SK-N-SH (cell line): ENCODE measurements at regions not wholly inside any gene's neighbourhood (a gene's known extent, or its start where the extent isn't known, plus 50 kb on each side); places are given as distances from the start of the nearest gene placed in this dataset.

Experiments used
- CTCF ChIA-PET: fragments of 300-600, 350-600 bp; formaldehyde crosslinking; extraction: SDS; loops from one replicate; lab custom pipeline; 2021; lab: Yijun Ruan, JAX
- POLR2A ChIA-PET: fragments of 350-600 bp; sonication (Branson Sonifier 250); formaldehyde crosslinking; extraction: SDS; loops from one replicate; lab custom pipeline; 2020; ENCODE audit warnings: antibody characterized with exemption, inconsistent platforms; lab: Yijun Ruan, JAX
- DNase-seq: peaks from one replicate; pipeline ENCODE4 v3.0.0; 2012
- H2AFZ ChIP-seq: fragments of 200-600 bp; sonication (generic); 2 replicates; pipeline ENCODE4 v1.8.1; 2016; ENCODE audit warnings: antibody characterized with exemption, mild to moderate bottlenecking, low read depth
- H3F3A ChIP-seq: fragments of 200-600 bp; sonication (generic); replicated peaks from 2 replicates; pipeline ENCODE3; 2016; ENCODE audit warnings: antibody characterized with exemption, mild to moderate bottlenecking; ENCODE audit not compliant: insufficient read depth
- H3K27ac ChIP-seq, 2 experiments: fragments of 200-500 bp in 1 of 2; fragments of 200-600 bp in 1 of 2; sonication (Bioruptor generic) in 1 of 2; sonication (generic), shearing (Covaris generic) in 1 of 2; 2 replicates each; pipeline versions ENCODE4 v1.5.1 to v1.6.1; 2014 to 2016; ENCODE audit warnings: low read depth in 2 of 2, inconsistent platforms in 1 of 2, low read length in 1 of 2, mild to moderate bottlenecking in 1 of 2, mixed read lengths in 1 of 2
- H3K27me3 ChIP-seq: fragments of 200-600 bp; sonication (generic), shearing (Covaris generic); 2 replicates; pipeline ENCODE4 v1.6.1; 2016; ENCODE audit warnings: mixed run types; ENCODE audit not compliant: insufficient read depth
- H3K36me3 ChIP-seq, 2 experiments: fragments of 200-500 bp in 1 of 2; fragments of 200-600 bp in 1 of 2; sonication (Bioruptor generic) in 1 of 2; sonication (generic) in 1 of 2; replicated peaks in 1 of 2; 2 replicates each; pipeline versions ENCODE3 to v1.5.1; 2014 to 2016; ENCODE audit warnings: low read length in 1 of 2, mild to moderate bottlenecking in 1 of 2; ENCODE audit not compliant: insufficient read depth in 2 of 2, control insufficient read depth in 1 of 2
- H3K4me1 ChIP-seq, 2 experiments: fragments of 200-500 bp in 1 of 2; fragments of 200-600 bp in 1 of 2; sonication (Bioruptor generic) in 1 of 2; sonication (generic), shearing (Covaris generic) in 1 of 2; 2 replicates each; pipeline versions ENCODE4 v1.5.1 to v1.6.1; 2014 to 2016; ENCODE audit warnings: low read depth in 1 of 2, low read length in 1 of 2, mixed run types in 1 of 2; ENCODE audit not compliant: insufficient read depth in 2 of 2, control insufficient read depth in 1 of 2
- H3K4me2 ChIP-seq: fragments of 200-600 bp; sonication (generic), shearing (Covaris generic); 2 replicates; pipeline ENCODE4 v1.6.1; 2017; ENCODE audit warnings: mixed run types
- H3K4me3 ChIP-seq, 2 experiments: fragments of 200-500 bp in 1 of 2; fragments of 200-600 bp in 1 of 2; sonication (Bioruptor generic) in 1 of 2; sonication (generic), shearing (Covaris generic) in 1 of 2; 2 replicates each; pipeline versions ENCODE4 v1.5.1 to v1.8.1; 2014 to 2016; ENCODE audit warnings: low read depth in 2 of 2, inconsistent platforms in 1 of 2, low read length in 1 of 2, mild to moderate bottlenecking in 1 of 2, mixed read lengths in 1 of 2, moderate library complexity in 1 of 2
- H3K79me2 ChIP-seq: fragments of 200-600 bp; sonication (generic); 2 replicates; pipeline ENCODE4 v1.8.1; 2017; ENCODE audit warnings: mild to moderate bottlenecking; ENCODE audit not compliant: insufficient read depth
- H3K9ac ChIP-seq: fragments of 200-600 bp; sonication (generic); 2 replicates; pipeline ENCODE4 v1.6.1; 2017; ENCODE audit warnings: mixed run types
- H3K9me2 ChIP-seq: fragments of 200-600 bp; sonication (generic); 2 replicates; pipeline ENCODE4 v1.6.1; 2017; ENCODE audit warnings: mixed run types
- H3K9me3 ChIP-seq: fragments of 200-600 bp; sonication (generic); 2 replicates; pipeline ENCODE4 v1.6.1; 2017; ENCODE audit warnings: mixed run types, mild to moderate bottlenecking, moderate library complexity
- H4K20me1 ChIP-seq: fragments of 200-600 bp; sonication (generic); 2 replicates; pipeline ENCODE4 v1.6.1; 2017; ENCODE audit warnings: mild to moderate bottlenecking, mixed run types; ENCODE audit not compliant: insufficient read depth
- CHD2 ChIP-seq: fragments of 150-350 bp; IDR thresholded peaks from 2 replicates; pipeline ENCODE4 v1.6.1; 2018; ENCODE audit warnings: low read length; ENCODE audit not compliant: partially characterized antibody
- EP300 ChIP-seq, 2 experiments: IDR thresholded peaks; 2 replicates each; pipeline versions ENCODE4 v1.4.0 to v1.6.1; 2012; ENCODE audit warnings: borderline replicate concordance in 1 of 2, low read depth in 1 of 2, low read length in 1 of 2
- FOSL2 ChIP-seq: IDR thresholded peaks from 2 replicates; pipeline ENCODE4 v1.4.0; 2012; ENCODE audit warnings: low read depth, mild to moderate bottlenecking, moderate library complexity, borderline replicate concordance
- FOXJ3 ChIP-seq: sonication (generic); formaldehyde crosslinking; IDR thresholded peaks from 2 replicates; pipeline ENCODE4 v1.5.1; 2020; ENCODE audit warnings: mild to moderate bottlenecking, missing genetic modification reagents
- GABPA ChIP-seq: IDR thresholded peaks from 2 replicates; pipeline ENCODE4 v1.4.0; 2012; ENCODE audit warnings: low read depth, mild to moderate bottlenecking
- IRF3 ChIP-seq: fragments of 150-350 bp; IDR thresholded peaks from 2 replicates; pipeline ENCODE4 v1.6.1; 2016; ENCODE audit warnings: mild to moderate bottlenecking, low read depth, low read length
- MEF2A ChIP-seq: IDR thresholded peaks from 2 replicates; pipeline ENCODE4 v1.4.0; 2012; ENCODE audit warnings: low read depth, borderline replicate concordance
- NFIC ChIP-seq: IDR thresholded peaks from 2 replicates; pipeline ENCODE4 v1.4.0; 2012; ENCODE audit warnings: borderline replicate concordance
- PBX3 ChIP-seq: IDR thresholded peaks from 2 replicates; pipeline ENCODE4; 2012
- POLR2AphosphoS5 ChIP-seq: IDR thresholded peaks from 2 replicates; pipeline ENCODE4 v1.6.1; 2012; ENCODE audit warnings: low read depth, low read length
- RAD21 ChIP-seq: IDR thresholded peaks from 2 replicates; pipeline ENCODE4 v1.6.1; 2012; ENCODE audit warnings: mild to moderate bottlenecking, low read length
- RCOR1 ChIP-seq: fragments of 150-350 bp; IDR thresholded peaks from 2 replicates; pipeline ENCODE4 v1.6.1; 2017; ENCODE audit warnings: antibody characterized with exemption, low read length
- RXRA ChIP-seq: IDR thresholded peaks from 2 replicates; pipeline ENCODE4 v1.4.0; 2012; ENCODE audit warnings: low read depth, mild to moderate bottlenecking, borderline replicate concordance
- TEAD4 ChIP-seq: IDR thresholded peaks from 2 replicates; pipeline ENCODE4 v1.4.0; 2012; ENCODE audit warnings: mild to moderate bottlenecking, borderline replicate concordance; ENCODE audit not compliant: insufficient read depth
- WGBS: methylation state at CpG from one replicate; pipeline ENCODE4 v1.1.6; 2017; ENCODE audit warnings: low lambda C conversion rate; 5-methylcytosine and 5-hydroxymethylcytosine counted together

GRCh38 chr5:88519066-88519465 is 250.4 kb upstream of the TMEM161B start:
- Histone ChIP-seq H3F3A (no peaks in the 10 kb centered on the region), H3K4me3 (no peak overlapping the region), H3K9me2 (no peaks in the 10 kb centered on the region), H2AFZ (no peak overlapping the region), H3K4me2 (no peak overlapping the region), H3K79me2 (no peaks in the 10 kb centered on the region), H3K27ac (no peak overlapping the region), H3K9ac (no peak overlapping the region), H3K4me1 (no peaks in the 10 kb centered on the region), H3K27me3 (no peaks in the 10 kb centered on the region), H4K20me1 (no peaks in the 10 kb centered on the region), H3K36me3 (no peaks in the 10 kb centered on the region), H3K9me3 (no peaks in the 10 kb centered on the region)
- DNase-seq = no peak
- POLR2A ChIA-PET = no interaction called here
- no peak for TF ChIP-seq FOXJ3
- TF ChIP-seq RAD21 = no peak
- TF ChIP-seq EP300 (IDR thresholded peaks at IDR 0.05; ENCODE audit: borderline replicate concordance in 1 of 2, low read depth in 1 of 2, low read length in 1 of 2) = no peak
- no peak for TF ChIP-seq FOSL2
- TF ChIP-seq RXRA = no peak
- TF ChIP-seq CHD2 = no peak
- TF ChIP-seq GABPA = no peak
- TF ChIP-seq IRF3 = no peak
- no peak for TF ChIP-seq MEF2A
- no peak for TF ChIP-seq TEAD4
- TF ChIP-seq NFIC = no peak
- TF ChIP-seq POLR2AphosphoS5 = no peak
- CTCF ChIA-PET = no interaction called here

GRCh38 chr5:88518131-88519016 is 249.7 kb upstream of the TMEM161B start:
- no peak overlapping the region for H3K27ac ChIP-seq
- H3F3A ChIP-seq = no peaks in the 10 kb centered on the region
- H3K27me3 ChIP-seq = no peaks in the 10 kb centered on the region
- no peak overlapping the region for H3K4me2 ChIP-seq
- no peaks in the 10 kb centered on the region for H3K4me1 ChIP-seq
- TF ChIP-seq RCOR1 = no peak
- TF ChIP-seq EP300 (IDR thresholded peaks at IDR 0.05; ENCODE audit: borderline replicate concordance in 1 of 2, low read depth in 1 of 2, low read length in 1 of 2) = no peak
- no peak for TF ChIP-seq PBX3
- no peak overlapping the region for H2AFZ ChIP-seq
- DNase-seq = no peak
- H3K9me2 ChIP-seq = no peaks in the 10 kb centered on the region
- H3K9me3 ChIP-seq = no peaks in the 10 kb centered on the region
- H3K9ac ChIP-seq = no peak overlapping the region
- no peak overlapping the region for H3K4me3 ChIP-seq
- H3K79me2 ChIP-seq = no peaks in the 10 kb centered on the region
- ChIA-PET POLR2A (no interaction called here), CTCF (no interaction called here)
- H3K36me3 ChIP-seq = no peaks in the 10 kb centered on the region
- H4K20me1 ChIP-seq = no peaks in the 10 kb centered on the region
- WGBS = 7% methylated on average over 4 of the region's 4 CpGs
